ENCODE measurements at regions not wholly inside any gene's neighbourhood (a gene's known extent, or its start where the extent isn't known, plus 50 kb on each side); places are given as distances from the start of the nearest gene placed in this dataset.

GRCh38 chr6:165798991-165799390, 135.9 kb upstream of the PDE10A start:
- ChIA-PET POLR2A (no interaction called here), CTCF (no interaction called here)
- Histone ChIP-seq H3K4me3 (ENCODE audit: low read depth, low read length) (no peak overlapping the region), H3K36me3 (ENCODE audit: control insufficient read depth in 2 of 2, insufficient read depth in 1 of 2, low read length in 2 of 2) (no peaks in the 10 kb centered on the region), H3K4me1 (ENCODE audit: control insufficient read depth, insufficient read depth, low read length) (no peaks in the 10 kb centered on the region), H3K27ac (ENCODE audit: extremely low read depth, low read depth, low read length) (no peak overlapping the region), H3K9me3 (ENCODE audit: control insufficient read depth, insufficient read depth, low read depth, low read length) (no peaks in the 10 kb centered on the region)
- TF ChIP-seq ZNF548 (tag by site-specific recombination; IDR thresholded peaks at IDR 0.05) (no peak), ZNF670 (tag by site-specific recombination; IDR thresholded peaks at IDR 0.05; ENCODE audit: low read depth) (no peak), GLI4 (tag by site-specific recombination; IDR thresholded peaks at IDR 0.05) (no peak), ZNF26 (tag by site-specific recombination; IDR thresholded peaks at IDR 0.05) (no peak), PRDM10 (tag by site-specific recombination; IDR thresholded peaks at IDR 0.05) (no peak), ZNF366 (tag by site-specific recombination; conservative IDR thresholded peaks at IDR 0.05) (no peak), ZBTB21 (tag by site-specific recombination; IDR thresholded peaks at IDR 0.05) (no peak), KLF7 (tag by site-specific recombination; IDR thresholded peaks at IDR 0.05; ENCODE audit: borderline replicate concordance) (no peak), ZNF341 (tag by site-specific recombination; IDR thresholded peaks at IDR 0.05; ENCODE audit: low read depth) (no peak)

DNA sequence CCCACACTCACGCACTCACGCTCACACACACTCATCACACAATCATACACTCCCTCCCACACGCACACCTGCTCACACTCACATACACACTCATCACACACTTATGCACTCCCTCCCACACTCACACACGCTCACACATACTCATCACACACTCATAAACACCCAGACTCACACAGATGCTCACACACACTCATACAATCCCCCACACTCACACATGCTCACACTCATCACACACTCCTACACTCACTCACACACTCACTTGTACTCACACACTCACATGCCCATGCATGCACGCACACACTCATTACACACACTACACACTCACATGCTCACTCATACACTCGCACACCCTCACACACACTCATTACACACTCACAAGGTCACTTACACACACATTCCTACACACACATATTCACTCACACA, 131.1 kb upstream of the PDE10A start:
- H3K9me3 ChIP-seq (ENCODE audit: control insufficient read depth, insufficient read depth, low read depth, low read length): no peaks in the 10 kb centered on the region
- ChIA-PET CTCF (no interaction called here), POLR2A (no interaction called here)
- no peaks in the 10 kb centered on the region for H3K36me3 ChIP-seq (ENCODE audit: control insufficient read depth in 2 of 2, insufficient read depth in 1 of 2, low read length in 2 of 2)
- no peak overlapping the region for H3K27ac ChIP-seq (ENCODE audit: extremely low read depth, low read depth, low read length)
- no peaks in the 10 kb centered on the region for H3K4me1 ChIP-seq (ENCODE audit: control insufficient read depth, insufficient read depth, low read length)
- H3K4me3 ChIP-seq (ENCODE audit: low read depth, low read length): no peak overlapping the region
- TF ChIP-seq ZNF785 (tag by site-specific recombination; IDR thresholded peaks at IDR 0.05) (0 out of 2 replicates have a peak, but pooled peaks have one; percentile 35), ZNF658 (tag by site-specific recombination; IDR thresholded peaks at IDR 0.05) (0 out of 2 replicates have a peak, but pooled peaks have one; percentile 52), ZNF473 (tag by site-specific recombination; IDR thresholded peaks at IDR 0.05) (0 out of 2 replicates have a peak, but pooled peaks have one; percentile 13), ZNF514 (tag by site-specific recombination; IDR thresholded peaks at IDR 0.05) (0 out of 2 replicates have a peak, but pooled peaks have one; percentile 39), EGR2 (tag by site-specific recombination; IDR thresholded peaks at IDR 0.05; ENCODE audit: low read depth) (peak; percentile 77), GFI1B (tag by site-specific recombination; IDR thresholded peaks at IDR 0.05) (no peak), BCL11B (tag by site-specific recombination; IDR thresholded peaks at IDR 0.05; ENCODE audit: low read depth) (no peak), ZNF311 (tag by site-specific recombination; IDR thresholded peaks at IDR 0.05; ENCODE audit: borderline replicate concordance) (peak; percentile 77; the same call in 1 of the 2 replicates), ZFHX2 (tag by site-specific recombination; conservative IDR thresholded peaks at IDR 0.05) (peak; percentile 88), ZNF48 (tag by site-specific recombination; IDR thresholded peaks at IDR 0.05) (no peak)
- TF ChIP-seq, protein P1, sequence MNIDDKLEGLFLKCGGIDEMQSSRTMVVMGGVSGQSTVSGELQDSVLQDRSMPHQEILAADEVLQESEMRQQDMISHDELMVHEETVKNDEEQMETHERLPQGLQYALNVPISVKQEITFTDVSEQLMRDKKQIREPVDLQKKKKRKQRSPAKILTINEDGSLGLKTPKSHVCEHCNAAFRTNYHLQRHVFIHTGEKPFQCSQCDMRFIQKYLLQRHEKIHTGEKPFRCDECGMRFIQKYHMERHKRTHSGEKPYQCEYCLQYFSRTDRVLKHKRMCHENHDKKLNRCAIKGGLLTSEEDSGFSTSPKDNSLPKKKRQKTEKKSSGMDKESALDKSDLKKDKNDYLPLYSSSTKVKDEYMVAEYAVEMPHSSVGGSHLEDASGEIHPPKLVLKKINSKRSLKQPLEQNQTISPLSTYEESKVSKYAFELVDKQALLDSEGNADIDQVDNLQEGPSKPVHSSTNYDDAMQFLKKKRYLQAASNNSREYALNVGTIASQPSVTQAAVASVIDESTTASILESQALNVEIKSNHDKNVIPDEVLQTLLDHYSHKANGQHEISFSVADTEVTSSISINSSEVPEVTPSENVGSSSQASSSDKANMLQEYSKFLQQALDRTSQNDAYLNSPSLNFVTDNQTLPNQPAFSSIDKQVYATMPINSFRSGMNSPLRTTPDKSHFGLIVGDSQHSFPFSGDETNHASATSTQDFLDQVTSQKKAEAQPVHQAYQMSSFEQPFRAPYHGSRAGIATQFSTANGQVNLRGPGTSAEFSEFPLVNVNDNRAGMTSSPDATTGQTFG (tag by site-specific recombination; IDR thresholded peaks at IDR 0.05; ENCODE audit: borderline replicate concordance): 0 out of 2 replicates have a peak, but pooled peaks have one; percentile 31
- TF ChIP-seq, protein P2, sequence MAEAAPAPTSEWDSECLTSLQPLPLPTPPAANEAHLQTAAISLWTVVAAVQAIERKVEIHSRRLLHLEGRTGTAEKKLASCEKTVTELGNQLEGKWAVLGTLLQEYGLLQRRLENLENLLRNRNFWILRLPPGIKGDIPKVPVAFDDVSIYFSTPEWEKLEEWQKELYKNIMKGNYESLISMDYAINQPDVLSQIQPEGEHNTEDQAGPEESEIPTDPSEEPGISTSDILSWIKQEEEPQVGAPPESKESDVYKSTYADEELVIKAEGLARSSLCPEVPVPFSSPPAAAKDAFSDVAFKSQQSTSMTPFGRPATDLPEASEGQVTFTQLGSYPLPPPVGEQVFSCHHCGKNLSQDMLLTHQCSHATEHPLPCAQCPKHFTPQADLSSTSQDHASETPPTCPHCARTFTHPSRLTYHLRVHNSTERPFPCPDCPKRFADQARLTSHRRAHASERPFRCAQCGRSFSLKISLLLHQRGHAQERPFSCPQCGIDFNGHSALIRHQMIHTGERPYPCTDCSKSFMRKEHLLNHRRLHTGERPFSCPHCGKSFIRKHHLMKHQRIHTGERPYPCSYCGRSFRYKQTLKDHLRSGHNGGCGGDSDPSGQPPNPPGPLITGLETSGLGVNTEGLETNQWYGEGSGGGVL (tag by site-specific recombination; IDR thresholded peaks at IDR 0.05): 0 out of 2 replicates have a peak, but pooled peaks have one; percentile 4
- TF ChIP-seq, protein P3, sequence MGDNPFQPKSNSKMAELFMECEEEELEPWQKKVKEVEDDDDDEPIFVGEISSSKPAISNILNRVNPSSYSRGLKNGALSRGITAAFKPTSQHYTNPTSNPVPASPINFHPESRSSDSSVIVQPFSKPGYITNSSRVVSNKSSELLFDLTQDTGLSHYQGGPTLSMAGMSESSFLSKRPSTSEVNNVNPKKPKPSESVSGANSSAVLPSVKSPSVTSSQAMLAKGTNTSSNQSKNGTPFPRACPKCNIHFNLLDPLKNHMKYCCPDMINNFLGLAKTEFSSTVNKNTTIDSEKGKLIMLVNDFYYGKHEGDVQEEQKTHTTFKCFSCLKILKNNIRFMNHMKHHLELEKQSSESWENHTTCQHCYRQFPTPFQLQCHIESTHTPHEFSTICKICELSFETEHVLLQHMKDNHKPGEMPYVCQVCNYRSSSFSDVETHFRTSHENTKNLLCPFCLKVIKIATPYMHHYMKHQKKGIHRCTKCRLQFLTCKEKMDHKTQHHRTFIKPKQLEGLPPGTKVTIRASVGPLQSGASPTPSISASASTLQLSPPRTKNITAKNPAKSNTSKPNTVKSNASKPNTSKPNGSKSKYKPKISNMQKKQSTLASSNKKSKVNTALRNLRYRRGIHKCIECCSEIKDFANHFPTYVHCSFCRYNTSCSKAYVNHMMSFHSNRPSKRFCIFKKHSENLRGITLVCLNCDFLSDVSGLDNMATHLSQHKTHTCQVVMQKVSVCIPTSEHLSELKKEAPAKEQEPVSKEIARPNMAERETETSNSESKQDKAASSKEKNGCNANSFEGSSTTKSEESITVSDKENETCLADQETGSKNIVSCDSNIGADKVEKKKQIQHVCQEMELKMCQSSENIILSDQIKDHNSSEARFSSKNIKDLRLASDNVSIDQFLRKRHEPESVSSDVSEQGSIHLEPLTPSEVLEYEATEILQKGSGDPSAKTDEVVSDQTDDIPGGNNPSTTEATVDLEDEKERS (tag by site-specific recombination; IDR thresholded peaks at IDR 0.05): no peak

Measured in HEK293 (cell line).